GM12878 (cell line): ENCODE measurements at regions not wholly inside any gene's neighbourhood (a gene's known extent, or its start where the extent isn't known, plus 50 kb on each side); places are given as distances from the start of the nearest gene placed in this dataset.
"Not testable (repeated sequence)": the region's sequence is repeated elsewhere in the genome, so short reads cannot be mapped to it uniquely, and the experiment has no call there.

ENCODE experiments used
- CTCF ChIP-seq, 3 experiments: IDR thresholded peaks in 2 of 3; conservative IDR thresholded peaks in 1 of 3; 2 replicates each; pipeline ENCODE4 v1.5.1; 2011; ENCODE audit warnings: low read depth in 3 of 3, low read length in 3 of 3, mild to moderate bottlenecking in 3 of 3, control low read depth in 2 of 3, moderate library complexity in 2 of 3, inconsistent platforms in 1 of 3, mixed read lengths in 1 of 3; ENCODE audit not compliant: control insufficient read depth in 2 of 3, insufficient read depth in 1 of 3; ENCODE audit errors: extremely low read depth in 1 of 3
- EGR1 ChIP-seq, 2 experiments: IDR thresholded peaks; 1 replicate in 1 of 2; 2 replicates in 1 of 2; pipeline ENCODE4 v1.6.1; 2011 to 2012; ENCODE audit warnings: low read depth in 2 of 2, low read length in 2 of 2, borderline replicate concordance in 1 of 2, mild to moderate bottlenecking in 1 of 2, moderate library complexity in 1 of 2
- EZH2 ChIP-seq: IDR thresholded peaks from 2 replicates; pipeline ENCODE4 v1.6.1; 2012; ENCODE audit warnings: low read depth, mild to moderate bottlenecking, control low read depth, inconsistent platforms, low read length, borderline replicate concordance; ENCODE audit not compliant: control insufficient read depth
- POLR2AphosphoS5 ChIP-seq: IDR thresholded peaks from 2 replicates; pipeline ENCODE4 v1.6.1; 2011; ENCODE audit warnings: mild to moderate bottlenecking, low read length, inconsistent platforms
- SUZ12 ChIP-seq: fragments of 200-600 bp; sonication (generic); IDR thresholded peaks from one replicate; pipeline ENCODE4 v1.6.1; 2018; ENCODE audit warnings: antibody characterized with exemption, mild to moderate bottlenecking; ENCODE audit not compliant: unreplicated experiment
- TBL1XR1 ChIP-seq: IDR thresholded peaks from 2 replicates; pipeline ENCODE4 v1.6.1; 2012; ENCODE audit warnings: low read depth, low read length, improper control_type of control experiment
- TF ChIP-seq, protein P1 (sequence below): fragments of 450-650 bp; IDR thresholded peaks from 2 replicates; pipeline ENCODE4 v1.6.1; 2016; ENCODE audit warnings: mild to moderate bottlenecking, moderate library complexity, borderline replicate concordance
- TF ChIP-seq, protein P2 (sequence below): fragments of 450-650 bp; IDR thresholded peaks from 2 replicates; pipeline ENCODE4 v1.6.1; 2017; ENCODE audit warnings: mild to moderate bottlenecking, moderate library complexity

GRCh38 chr11:67862896-67863295, 141.0 kb downstream of the UNC93B1 start:
- TF ChIP-seq, protein P1, sequence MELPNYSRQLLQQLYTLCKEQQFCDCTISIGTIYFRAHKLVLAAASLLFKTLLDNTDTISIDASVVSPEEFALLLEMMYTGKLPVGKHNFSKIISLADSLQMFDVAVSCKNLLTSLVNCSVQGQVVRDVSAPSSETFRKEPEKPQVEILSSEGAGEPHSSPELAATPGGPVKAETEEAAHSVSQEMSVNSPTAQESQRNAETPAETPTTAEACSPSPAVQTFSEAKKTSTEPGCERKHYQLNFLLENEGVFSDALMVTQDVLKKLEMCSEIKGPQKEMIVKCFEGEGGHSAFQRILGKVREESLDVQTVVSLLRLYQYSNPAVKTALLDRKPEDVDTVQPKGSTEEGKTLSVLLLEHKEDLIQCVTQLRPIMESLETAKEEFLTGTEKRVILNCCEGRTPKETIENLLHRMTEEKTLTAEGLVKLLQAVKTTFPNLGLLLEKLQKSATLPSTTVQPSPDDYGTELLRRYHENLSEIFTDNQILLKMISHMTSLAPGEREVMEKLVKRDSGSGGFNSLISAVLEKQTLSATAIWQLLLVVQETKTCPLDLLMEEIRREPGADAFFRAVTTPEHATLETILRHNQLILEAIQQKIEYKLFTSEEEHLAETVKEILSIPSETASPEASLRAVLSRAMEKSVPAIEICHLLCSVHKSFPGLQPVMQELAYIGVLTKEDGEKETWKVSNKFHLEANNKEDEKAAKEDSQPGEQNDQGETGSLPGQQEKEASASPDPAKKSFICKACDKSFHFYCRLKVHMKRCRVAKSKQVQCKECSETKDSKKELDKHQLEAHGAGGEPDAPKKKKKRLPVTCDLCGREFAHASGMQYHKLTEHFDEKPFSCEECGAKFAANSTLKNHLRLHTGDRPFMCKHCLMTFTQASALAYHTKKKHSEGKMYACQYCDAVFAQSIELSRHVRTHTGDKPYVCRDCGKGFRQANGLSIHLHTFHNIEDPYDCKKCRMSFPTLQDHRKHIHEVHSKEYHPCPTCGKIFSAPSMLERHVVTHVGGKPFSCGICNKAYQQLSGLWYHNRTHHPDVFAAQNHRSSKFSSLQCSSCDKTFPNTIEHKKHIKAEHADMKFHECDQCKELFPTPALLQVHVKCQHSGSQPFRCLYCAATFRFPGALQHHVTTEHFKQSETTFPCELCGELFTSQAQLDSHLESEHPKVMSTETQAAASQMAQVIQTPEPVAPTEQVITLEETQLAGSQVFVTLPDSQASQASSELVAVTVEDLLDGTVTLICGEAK, result not testable (repeated sequence)
- TF ChIP-seq CTCF (IDR thresholded peaks at IDR 0.05 in 2 of 3, conservative IDR thresholded peaks at IDR 0.05 in 1 of 3; ENCODE audit: control insufficient read depth in 2 of 3, extremely low read depth in 1 of 3, insufficient read depth in 1 of 3, low read depth in 3 of 3, low read length in 3 of 3); POLR2AphosphoS5; EZH2; TBL1XR1; SUZ12; EGR1 (IDR thresholded peaks at IDR 0.05; ENCODE audit: borderline replicate concordance in 1 of 2, low read depth in 2 of 2, low read length in 2 of 2): not testable (repeated sequence)
- TF ChIP-seq, protein P2, sequence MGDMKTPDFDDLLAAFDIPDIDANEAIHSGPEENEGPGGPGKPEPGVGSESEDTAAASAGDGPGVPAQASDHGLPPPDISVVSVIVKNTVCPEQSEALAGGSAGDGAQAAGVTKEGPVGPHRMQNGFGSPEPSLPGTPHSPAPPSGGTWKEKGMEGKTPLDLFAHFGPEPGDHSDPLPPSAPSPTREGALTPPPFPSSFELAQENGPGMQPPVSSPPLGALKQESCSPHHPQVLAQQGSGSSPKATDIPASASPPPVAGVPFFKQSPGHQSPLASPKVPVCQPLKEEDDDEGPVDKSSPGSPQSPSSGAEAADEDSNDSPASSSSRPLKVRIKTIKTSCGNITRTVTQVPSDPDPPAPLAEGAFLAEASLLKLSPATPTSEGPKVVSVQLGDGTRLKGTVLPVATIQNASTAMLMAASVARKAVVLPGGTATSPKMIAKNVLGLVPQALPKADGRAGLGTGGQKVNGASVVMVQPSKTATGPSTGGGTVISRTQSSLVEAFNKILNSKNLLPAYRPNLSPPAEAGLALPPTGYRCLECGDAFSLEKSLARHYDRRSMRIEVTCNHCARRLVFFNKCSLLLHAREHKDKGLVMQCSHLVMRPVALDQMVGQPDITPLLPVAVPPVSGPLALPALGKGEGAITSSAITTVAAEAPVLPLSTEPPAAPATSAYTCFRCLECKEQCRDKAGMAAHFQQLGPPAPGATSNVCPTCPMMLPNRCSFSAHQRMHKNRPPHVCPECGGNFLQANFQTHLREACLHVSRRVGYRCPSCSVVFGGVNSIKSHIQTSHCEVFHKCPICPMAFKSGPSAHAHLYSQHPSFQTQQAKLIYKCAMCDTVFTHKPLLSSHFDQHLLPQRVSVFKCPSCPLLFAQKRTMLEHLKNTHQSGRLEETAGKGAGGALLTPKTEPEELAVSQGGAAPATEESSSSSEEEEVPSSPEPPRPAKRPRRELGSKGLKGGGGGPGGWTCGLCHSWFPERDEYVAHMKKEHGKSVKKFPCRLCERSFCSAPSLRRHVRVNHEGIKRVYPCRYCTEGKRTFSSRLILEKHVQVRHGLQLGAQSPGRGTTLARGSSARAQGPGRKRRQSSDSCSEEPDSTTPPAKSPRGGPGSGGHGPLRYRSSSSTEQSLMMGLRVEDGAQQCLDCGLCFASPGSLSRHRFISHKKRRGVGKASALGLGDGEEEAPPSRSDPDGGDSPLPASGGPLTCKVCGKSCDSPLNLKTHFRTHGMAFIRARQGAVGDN, result not testable (repeated sequence)
